ENCODE measurements at regions not wholly inside any gene's neighbourhood (a gene's known extent, or its start where the extent isn't known, plus 50 kb on each side); places are given as distances from the start of the nearest gene placed in this dataset.

DNA sequence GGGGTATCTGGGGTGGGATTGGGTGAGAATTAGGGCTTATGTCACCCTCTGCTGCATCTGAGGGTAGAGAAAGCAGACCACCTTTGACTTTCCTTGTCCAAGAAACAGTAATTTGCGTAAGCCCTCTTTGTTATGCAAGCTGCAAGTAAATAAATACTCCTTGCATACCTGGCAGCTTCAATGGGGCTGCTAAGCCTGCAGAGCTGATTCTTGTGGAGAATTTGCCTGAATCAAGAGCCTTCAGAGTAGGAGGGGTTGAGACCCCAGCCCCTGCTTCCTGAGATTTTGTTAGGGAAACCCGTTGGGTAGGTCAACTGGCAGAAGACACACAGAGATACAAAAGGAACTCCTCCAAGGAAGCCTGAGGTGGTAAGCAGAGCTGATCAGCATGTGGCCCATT, 515.1 kb downstream of the DMAC1 start:
- BruUV-seq (replicated peaks): no TSS peak
- H2AFZ ChIP-seq (ENCODE audit: low read length): no peak overlapping the region
- no peak for DNase-seq (ENCODE audit: low spot score)
- no peak overlapping the region for H3K9ac ChIP-seq (ENCODE audit: insufficient read depth, low read depth, low read length)
- no peak overlapping the region for H3K4me3 ChIP-seq (replicated peaks in 1 of 3; ENCODE audit: insufficient read depth in 1 of 3, low read depth in 2 of 3, low read length in 3 of 3)
- intact Hi-C loops (cut with micrococcal nuclease; ENCODE audit: unreplicated experiment): no loop called here
- H3K9me3 ChIP-seq (ENCODE audit: low read length): no peaks in the 10 kb centered on the region
- no peak for FAIRE-seq
- H3K27me3 ChIP-seq (ENCODE audit: control insufficient read depth in 1 of 2, insufficient read depth in 2 of 2, low read length in 2 of 2): no peaks in the 10 kb centered on the region
- H3K27ac ChIP-seq (ENCODE audit: extremely low read length, insufficient read depth, low read length): no peak overlapping the region
- no peak for ATAC-seq
- ChIA-PET POLR2A (no interaction called here), CTCF (ENCODE audit: low intra/inter-chr PET ratio, low total read pairs) (no interaction called here)
- 0% methylated on average over 2 of the region's 2 CpGs for WGBS (ENCODE audit: low lambda C conversion rate)
- H3K4me2 ChIP-seq (ENCODE audit: low read depth, low read length): no peak overlapping the region
- no peaks in the 10 kb centered on the region for H3K36me3 ChIP-seq (replicated peaks in 1 of 2; ENCODE audit: control insufficient read depth in 1 of 2, insufficient read depth in 2 of 2, low read length in 2 of 2)
- H4K20me1 ChIP-seq (ENCODE audit: insufficient read depth, low read length): no peaks in the 10 kb centered on the region
- TF ChIP-seq, protein P1, sequence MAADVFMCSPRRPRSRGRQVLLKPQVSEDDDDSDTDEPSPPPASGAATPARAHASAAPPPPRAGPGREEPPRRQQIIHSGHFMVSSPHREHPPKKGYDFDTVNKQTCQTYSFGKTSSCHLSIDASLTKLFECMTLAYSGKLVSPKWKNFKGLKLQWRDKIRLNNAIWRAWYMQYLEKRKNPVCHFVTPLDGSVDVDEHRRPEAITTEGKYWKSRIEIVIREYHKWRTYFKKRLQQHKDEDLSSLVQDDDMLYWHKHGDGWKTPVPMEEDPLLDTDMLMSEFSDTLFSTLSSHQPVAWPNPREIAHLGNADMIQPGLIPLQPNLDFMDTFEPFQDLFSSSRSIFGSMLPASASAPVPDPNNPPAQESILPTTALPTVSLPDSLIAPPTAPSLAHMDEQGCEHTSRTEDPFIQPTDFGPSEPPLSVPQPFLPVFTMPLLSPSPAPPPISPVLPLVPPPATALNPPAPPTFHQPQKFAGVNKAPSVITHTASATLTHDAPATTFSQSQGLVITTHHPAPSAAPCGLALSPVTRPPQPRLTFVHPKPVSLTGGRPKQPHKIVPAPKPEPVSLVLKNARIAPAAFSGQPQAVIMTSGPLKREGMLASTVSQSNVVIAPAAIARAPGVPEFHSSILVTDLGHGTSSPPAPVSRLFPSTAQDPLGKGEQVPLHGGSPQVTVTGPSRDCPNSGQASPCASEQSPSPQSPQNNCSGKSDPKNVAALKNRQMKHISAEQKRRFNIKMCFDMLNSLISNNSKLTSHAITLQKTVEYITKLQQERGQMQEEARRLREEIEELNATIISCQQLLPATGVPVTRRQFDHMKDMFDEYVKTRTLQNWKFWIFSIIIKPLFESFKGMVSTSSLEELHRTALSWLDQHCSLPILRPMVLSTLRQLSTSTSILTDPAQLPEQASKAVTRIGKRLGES (CRISPR knock-in tag; IDR thresholded peaks at IDR 0.05; ENCODE audit: borderline replicate concordance): no peak
- TF ChIP-seq THYN1 (CRISPR knock-in tag; IDR thresholded peaks at IDR 0.05; ENCODE audit: borderline replicate concordance, low read depth) (no peak), YEATS4 (CRISPR knock-in tag; IDR thresholded peaks at IDR 0.05; ENCODE audit: borderline replicate concordance) (no peak), ZNF703 (CRISPR knock-in tag; IDR thresholded peaks at IDR 0.05; ENCODE audit: borderline replicate concordance) (no peak), MEIS2 (CRISPR knock-in tag; IDR thresholded peaks at IDR 0.05) (no peak), MBD4 (IDR thresholded peaks at IDR 0.05; ENCODE audit: borderline replicate concordance, low read length) (no peak), CHD2 (IDR thresholded peaks at IDR 0.05; ENCODE audit: low read depth, low read length) (no peak), ZNF335 (CRISPR knock-in tag; IDR thresholded peaks at IDR 0.05) (no peak), ZNF616 (CRISPR knock-in tag; IDR thresholded peaks at IDR 0.05; ENCODE audit: low read depth) (no peak), PBX2 (CRISPR knock-in tag; IDR thresholded peaks at IDR 0.05) (no peak), ZNF580 (CRISPR knock-in tag; IDR thresholded peaks at IDR 0.05; ENCODE audit: borderline replicate concordance, low read depth) (no peak)
- TF ChIP-seq, protein P2, sequence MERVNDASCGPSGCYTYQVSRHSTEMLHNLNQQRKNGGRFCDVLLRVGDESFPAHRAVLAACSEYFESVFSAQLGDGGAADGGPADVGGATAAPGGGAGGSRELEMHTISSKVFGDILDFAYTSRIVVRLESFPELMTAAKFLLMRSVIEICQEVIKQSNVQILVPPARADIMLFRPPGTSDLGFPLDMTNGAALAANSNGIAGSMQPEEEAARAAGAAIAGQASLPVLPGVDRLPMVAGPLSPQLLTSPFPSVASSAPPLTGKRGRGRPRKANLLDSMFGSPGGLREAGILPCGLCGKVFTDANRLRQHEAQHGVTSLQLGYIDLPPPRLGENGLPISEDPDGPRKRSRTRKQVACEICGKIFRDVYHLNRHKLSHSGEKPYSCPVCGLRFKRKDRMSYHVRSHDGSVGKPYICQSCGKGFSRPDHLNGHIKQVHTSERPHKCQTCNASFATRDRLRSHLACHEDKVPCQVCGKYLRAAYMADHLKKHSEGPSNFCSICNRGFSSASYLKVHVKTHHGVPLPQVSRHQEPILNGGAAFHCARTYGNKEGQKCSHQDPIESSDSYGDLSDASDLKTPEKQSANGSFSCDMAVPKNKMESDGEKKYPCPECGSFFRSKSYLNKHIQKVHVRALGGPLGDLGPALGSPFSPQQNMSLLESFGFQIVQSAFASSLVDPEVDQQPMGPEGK (CRISPR knock-in tag; IDR thresholded peaks at IDR 0.05): no peak
- TF ChIP-seq, protein P3, sequence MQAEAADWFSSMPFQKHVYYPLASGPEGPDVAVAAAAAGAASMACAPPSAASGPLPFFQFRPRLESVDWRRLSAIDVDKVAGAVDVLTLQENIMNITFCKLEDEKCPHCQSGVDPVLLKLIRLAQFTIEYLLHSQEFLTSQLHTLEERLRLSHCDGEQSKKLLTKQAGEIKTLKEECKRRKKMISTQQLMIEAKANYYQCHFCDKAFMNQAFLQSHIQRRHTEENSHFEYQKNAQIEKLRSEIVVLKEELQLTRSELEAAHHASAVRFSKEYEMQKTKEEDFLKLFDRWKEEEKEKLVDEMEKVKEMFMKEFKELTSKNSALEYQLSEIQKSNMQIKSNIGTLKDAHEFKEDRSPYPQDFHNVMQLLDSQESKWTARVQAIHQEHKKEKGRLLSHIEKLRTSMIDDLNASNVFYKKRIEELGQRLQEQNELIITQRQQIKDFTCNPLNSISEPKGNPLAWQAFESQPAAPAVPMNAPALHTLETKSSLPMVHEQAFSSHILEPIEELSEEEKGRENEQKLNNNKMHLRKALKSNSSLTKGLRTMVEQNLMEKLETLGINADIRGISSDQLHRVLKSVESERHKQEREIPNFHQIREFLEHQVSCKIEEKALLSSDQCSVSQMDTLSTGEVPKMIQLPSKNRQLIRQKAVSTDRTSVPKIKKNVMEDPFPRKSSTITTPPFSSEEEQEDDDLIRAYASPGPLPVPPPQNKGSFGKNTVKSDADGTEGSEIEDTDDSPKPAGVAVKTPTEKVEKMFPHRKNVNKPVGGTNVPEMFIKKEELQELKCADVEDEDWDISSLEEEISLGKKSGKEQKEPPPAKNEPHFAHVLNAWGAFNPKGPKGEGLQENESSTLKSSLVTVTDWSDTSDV (CRISPR knock-in tag; IDR thresholded peaks at IDR 0.05): no peak
- H3K4me1 ChIP-seq (ENCODE audit: insufficient read depth, low read length): no peaks in the 10 kb centered on the region
- no peaks in the 10 kb centered on the region for H3K79me2 ChIP-seq (ENCODE audit: insufficient read depth, low read length)
- in situ Hi-C loops (cut with HindIII; ENCODE audit: extremely low pct_ligation_motif_present, low pct_unique_long_range_greater_than_20kb): no loop called here

Measured in HepG2 (cell line).